ENCODE measurements at regions not wholly inside any gene's neighbourhood (a gene's known extent, or its start where the extent isn't known, plus 50 kb on each side); places are given as distances from the start of the nearest gene placed in this dataset.

DNA sequence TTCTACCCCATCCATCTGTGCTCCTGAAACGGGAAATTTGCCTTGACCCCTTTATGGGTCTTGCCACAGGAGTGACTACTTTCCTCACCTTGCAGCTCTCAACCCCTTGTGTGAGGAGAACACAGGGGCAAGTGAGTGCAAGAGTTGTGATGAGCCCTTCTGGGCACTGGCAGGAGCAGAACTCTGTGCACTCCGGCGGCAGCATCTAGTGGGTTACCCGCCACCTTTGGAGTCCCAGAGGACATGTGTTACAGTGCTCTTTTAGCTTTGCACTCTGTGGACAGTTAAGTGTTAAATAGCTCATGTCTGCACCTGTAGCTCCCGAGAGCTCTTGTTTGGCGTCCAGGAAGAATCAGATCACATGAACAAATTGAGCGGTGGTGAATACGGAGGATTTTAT is 940.2 kb downstream of the GRIK2 start:
- 82 to 93% (median 86%) methylated on average over 8 of the region's 8 CpGs for WGBS, 5 donors
- Histone ChIP-seq H3K27ac (no peak overlapping the region), H3K27me3 (no peaks in the 10 kb centered on the region), H3K4me3 (no peak overlapping the region), H3K4me1 (no peaks in the 10 kb centered on the region), H3K9me3 (no peaks in the 10 kb centered on the region), H3K36me3 (no peaks in the 10 kb centered on the region)
- DNase-seq: no peak
- no peak for TF ChIP-seq EP300 (IDR thresholded peaks at IDR 0.05)
- no peak for TF ChIP-seq POLR2A (IDR thresholded peaks at IDR 0.05)
- TF ChIP-seq CTCF (IDR thresholded peaks at IDR 0.05): no peak
- no peak for TF ChIP-seq POLR2AphosphoS5 (IDR thresholded peaks at IDR 0.05)
- intact Hi-C loops (cut with DNase I; ENCODE audit: low total_unique reads): no loop called here

DNA sequence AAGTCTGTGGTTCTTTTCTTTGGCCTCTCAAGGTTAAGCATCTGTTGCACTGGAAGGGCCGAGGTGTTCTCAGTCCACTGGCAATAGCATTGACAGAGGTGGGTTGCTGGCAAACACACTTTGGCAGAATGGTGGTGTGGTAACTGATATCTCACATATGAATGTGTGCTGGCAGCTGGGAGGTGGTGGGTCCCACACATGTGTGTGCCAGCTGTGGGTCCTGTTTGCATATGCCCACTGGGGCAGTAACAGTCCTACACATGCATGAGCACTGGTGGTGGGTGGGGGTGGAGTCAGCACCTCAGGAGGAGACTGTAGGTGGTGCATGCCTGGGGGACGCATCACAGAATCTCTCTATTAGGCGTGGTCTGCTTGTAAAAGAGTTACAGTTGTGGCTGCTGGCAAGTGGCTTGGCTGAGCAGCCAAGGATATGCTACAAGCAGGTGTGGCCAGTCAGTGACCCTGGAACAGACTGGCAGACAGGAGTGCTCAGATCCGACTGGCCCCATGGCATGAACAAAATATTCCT is 934.3 kb downstream of the GRIK2 start:
- Histone ChIP-seq H3K36me3 (no peaks in the 10 kb centered on the region), H3K9me3 (peaks cover 0 to 7% (median 0%) of the 10 kb centered on the region in 4 donors), H3K4me3 (no peak overlapping the region), H3K27me3 (no peaks in the 10 kb centered on the region), H3K27ac (no peak overlapping the region), H3K4me1 (no peaks in the 10 kb centered on the region)
- no peak for TF ChIP-seq CTCF (IDR thresholded peaks at IDR 0.05)
- intact Hi-C loops (cut with DNase I; ENCODE audit: low total_unique reads): no loop called here
- DNase-seq: no peak
- 80 to 89% (median 84%) methylated on average over 4 of the region's 4 CpGs for WGBS, 5 donors

DNA sequence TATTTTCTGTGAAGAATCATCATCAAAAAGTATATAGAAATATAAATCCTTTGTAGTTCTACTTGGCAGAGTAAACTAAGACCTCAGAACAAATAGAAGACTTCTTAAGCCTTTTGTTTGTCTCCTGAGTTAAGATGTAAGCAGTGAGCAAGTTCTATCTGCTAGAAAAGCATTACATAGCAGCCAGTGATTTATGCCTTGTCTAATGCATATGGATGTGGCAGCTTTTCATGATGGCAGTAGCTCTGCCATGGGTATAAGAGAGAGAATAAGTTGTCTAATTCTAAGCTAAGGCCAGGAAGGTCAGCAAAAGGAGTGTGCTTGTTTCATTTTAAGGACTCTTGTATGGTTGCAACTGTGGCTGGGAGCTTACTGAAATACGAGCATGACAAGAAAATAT is 920.2 kb downstream of the GRIK2 start:
- H3K27ac ChIP-seq: no peak overlapping the region
- intact Hi-C loops (cut with DNase I; ENCODE audit: low total_unique reads): no loop called here
- H3K36me3 ChIP-seq: no peaks in the 10 kb centered on the region
- DNase-seq: no peak
- no peaks in the 10 kb centered on the region for H3K4me1 ChIP-seq
- H3K27me3 ChIP-seq: no peaks in the 10 kb centered on the region
- peaks cover 0 to 9% (median 5%) of the 10 kb centered on the region in 4 donors for H3K9me3 ChIP-seq
- no peak overlapping the region for H3K4me3 ChIP-seq
- WGBS, 5 donors: 54 to 65% (median 56%) methylated on average over 1 of the region's 1 CpG
- TF ChIP-seq CTCF (IDR thresholded peaks at IDR 0.05) (no peak), POLR2A (IDR thresholded peaks at IDR 0.05) (no peak), POLR2AphosphoS5 (IDR thresholded peaks at IDR 0.05) (no peak), EP300 (IDR thresholded peaks at IDR 0.05) (no peak)

GRCh38 chr6:102309700-102310099 is 916.2 kb downstream of the GRIK2 start:
- no peak overlapping the region for H3K4me3 ChIP-seq
- 81 to 100% (median 88%) methylated on average over 1 of the region's 1 CpG for WGBS, 5 donors
- no peaks in the 10 kb centered on the region for H3K4me1 ChIP-seq
- peaks cover 0 to 29% (median 20%) of the 10 kb centered on the region in 4 donors for H3K9me3 ChIP-seq
- TF ChIP-seq EP300 (IDR thresholded peaks at IDR 0.05): no peak
- TF ChIP-seq CTCF (IDR thresholded peaks at IDR 0.05): no peak
- intact Hi-C loops (cut with DNase I; ENCODE audit: low total_unique reads): no loop called here
- no peaks in the 10 kb centered on the region for H3K36me3 ChIP-seq
- H3K27ac ChIP-seq: no peak overlapping the region
- H3K27me3 ChIP-seq: no peaks in the 10 kb centered on the region
- DNase-seq: no peak
